Umbilical cord (tissue), 1 donor: ENCODE measurements at regions not wholly inside any gene's neighbourhood (a gene's known extent, or its start where the extent isn't known, plus 50 kb on each side); places are given as distances from the start of the nearest gene placed in this dataset.
A peak's percentile ranks its signal among the peaks of the same experiment; 100 is the strongest.
"Not testable (repeated sequence)": the region's sequence is repeated elsewhere in the genome, so short reads cannot be mapped to it uniquely, and the experiment has no call there.

Source experiments
- DNase-seq: peaks from one replicate; pipeline ENCODE4 v3.0.0-alpha.2; 2015; ENCODE audit warnings: low spot score

GRCh38 chr6:135605278-135605790 lies 107.8 kb upstream of the AHI1 start:
- DNase-seq, result no peak

- no peak for DNase-seq
Observed at GRCh38 chr6:135606392-135606791, 108.9 kb upstream of the AHI1 start.

GRCh38 chr6:135608031-135608430 lies 110.5 kb upstream of the AHI1 start:
- no peak for DNase-seq

- DNase-seq, result not testable (repeated sequence)
Observed at GRCh38 chr6:135610192-135610591, 112.7 kb upstream of the AHI1 start.

- no peak for DNase-seq
Observed at GRCh38 chr6:135616655-135617054, 119.1 kb upstream of the AHI1 start.

GRCh38 chr6:135617222-135617621 lies 119.7 kb upstream of the AHI1 start:
- DNase-seq, result no peak

- DNase-seq, result no peak
Observed at GRCh38 chr6:135622081-135622480, 124.5 kb upstream of the AHI1 start.

GRCh38 chr6:135623979-135624378 lies 126.4 kb upstream of the AHI1 start:
- no peak for DNase-seq

GRCh38 chr6:135624402-135625295 lies 127.1 kb upstream of the AHI1 start:
- peak; percentile 93 for DNase-seq

- not testable (repeated sequence) for DNase-seq
Observed at GRCh38 chr6:135626001-135626400, 128.5 kb upstream of the AHI1 start.

GRCh38 chr6:135627092-135627715 lies 129.7 kb upstream of the AHI1 start:
- DNase-seq, result no peak

- DNase-seq, result no peak
Observed at GRCh38 chr6:135630789-135631376, 133.3 kb upstream of the AHI1 start.

- no peak for DNase-seq
Observed at GRCh38 chr6:135631821-135632220, 134.3 kb upstream of the AHI1 start.

GRCh38 chr6:135633573-135633972 lies 136.0 kb upstream of the AHI1 start:
- DNase-seq, result no peak

GRCh38 chr6:135637701-135638100 lies 140.2 kb upstream of the AHI1 start:
- no peak for DNase-seq

GRCh38 chr6:135638108-135638507 lies 140.6 kb upstream of the AHI1 start:
- no peak for DNase-seq

GRCh38 chr6:135640048-135640447 lies 142.5 kb upstream of the AHI1 start:
- no peak for DNase-seq

- DNase-seq, result no peak
Observed at GRCh38 chr6:135640449-135641111, 143.0 kb upstream of the AHI1 start.

- DNase-seq, result no peak
Observed at GRCh38 chr6:135642912-135643311, 145.4 kb upstream of the AHI1 start.

GRCh38 chr6:135644394-135644793 lies 146.9 kb upstream of the AHI1 start:
- no peak for DNase-seq

GRCh38 chr6:135647521-135647920 lies 150.0 kb upstream of the AHI1 start:
- DNase-seq, result no peak
